ENCODE measurements at regions not wholly inside any gene's neighbourhood (a gene's known extent, or its start where the extent isn't known, plus 50 kb on each side); places are given as distances from the start of the nearest gene placed in this dataset.

DNA sequence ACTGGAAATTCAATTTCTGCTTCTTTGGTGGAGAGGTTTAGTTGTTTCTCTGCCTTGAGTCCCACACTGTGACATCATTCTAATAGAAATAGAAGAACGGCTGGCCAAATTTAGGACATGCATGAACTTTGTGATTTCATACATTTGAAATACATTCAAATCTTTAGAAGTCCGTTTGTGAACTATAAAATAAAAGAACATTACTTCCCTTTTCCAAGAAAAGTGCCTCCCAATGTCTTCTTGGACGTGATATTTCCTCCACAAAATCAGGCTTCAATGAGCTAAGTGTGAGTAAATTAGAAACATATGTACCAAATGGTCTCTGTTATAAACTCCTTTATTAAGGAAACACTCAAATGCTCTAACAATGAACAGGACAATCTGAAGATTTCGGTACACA, 314.5 kb upstream of the AKR1E2 start:
- no peak overlapping the region for H3K4me2 ChIP-seq (ENCODE audit: low read length)
- no peaks in the 10 kb centered on the region for H3K27me3 ChIP-seq (ENCODE audit: control insufficient read depth, low read length)
- no peaks in the 10 kb centered on the region for H3F3A ChIP-seq (ENCODE audit: control insufficient read depth, insufficient read depth)
- no peaks in the 10 kb centered on the region for H4K20me1 ChIP-seq (ENCODE audit: control insufficient read depth, insufficient read depth, low read depth, low read length)
- H3K9me3 ChIP-seq (ENCODE audit: control insufficient read depth, insufficient read depth, low read length): no peaks in the 10 kb centered on the region
- no peaks in the 10 kb centered on the region for H3K9me2 ChIP-seq (replicated peaks; ENCODE audit: control insufficient read depth, low read length)
- H3K4me1 ChIP-seq (ENCODE audit: control insufficient read depth, low read length): no peaks in the 10 kb centered on the region
- no peaks in the 10 kb centered on the region for H3K36me3 ChIP-seq (ENCODE audit: control insufficient read depth, low read length)
- H3K27ac ChIP-seq (ENCODE audit: low read depth, low read length): no peak overlapping the region
- no peaks in the 10 kb centered on the region for H3K79me2 ChIP-seq (ENCODE audit: control insufficient read depth, low read length)
- TF ChIP-seq EZH2phosphoT487 (IDR thresholded peaks at IDR 0.05; ENCODE audit: borderline replicate concordance, low read length): no peak
- TF ChIP-seq CTCF (IDR thresholded peaks at IDR 0.05; ENCODE audit: low read depth, low read length, poor library complexity, severe bottlenecking): no peak
- no peak overlapping the region for H3K4me3 ChIP-seq (ENCODE audit: low read length)

GRCh38 chr10:4509405-4509804, 316.6 kb upstream of the AKR1E2 start:
- Histone ChIP-seq H3K9me2 (replicated peaks; ENCODE audit: control insufficient read depth, low read length) (no peaks in the 10 kb centered on the region), H3F3A (ENCODE audit: control insufficient read depth, insufficient read depth) (no peaks in the 10 kb centered on the region), H4K20me1 (ENCODE audit: control insufficient read depth, insufficient read depth, low read depth, low read length) (no peaks in the 10 kb centered on the region), H3K36me3 (ENCODE audit: control insufficient read depth, low read length) (no peaks in the 10 kb centered on the region), H3K79me2 (ENCODE audit: control insufficient read depth, low read length) (no peaks in the 10 kb centered on the region), H3K4me1 (ENCODE audit: control insufficient read depth, low read length) (no peaks in the 10 kb centered on the region), H3K9me3 (ENCODE audit: control insufficient read depth, insufficient read depth, low read length) (no peaks in the 10 kb centered on the region), H3K4me3 (ENCODE audit: low read length) (no peak overlapping the region), H3K27me3 (ENCODE audit: control insufficient read depth, low read length) (no peaks in the 10 kb centered on the region), H3K27ac (ENCODE audit: low read depth, low read length) (no peak overlapping the region), H3K4me2 (ENCODE audit: low read length) (no peak overlapping the region)
- TF ChIP-seq EZH2phosphoT487 (IDR thresholded peaks at IDR 0.05; ENCODE audit: borderline replicate concordance, low read length): no peak
- TF ChIP-seq CTCF (IDR thresholded peaks at IDR 0.05; ENCODE audit: low read depth, low read length, poor library complexity, severe bottlenecking): no peak

DNA sequence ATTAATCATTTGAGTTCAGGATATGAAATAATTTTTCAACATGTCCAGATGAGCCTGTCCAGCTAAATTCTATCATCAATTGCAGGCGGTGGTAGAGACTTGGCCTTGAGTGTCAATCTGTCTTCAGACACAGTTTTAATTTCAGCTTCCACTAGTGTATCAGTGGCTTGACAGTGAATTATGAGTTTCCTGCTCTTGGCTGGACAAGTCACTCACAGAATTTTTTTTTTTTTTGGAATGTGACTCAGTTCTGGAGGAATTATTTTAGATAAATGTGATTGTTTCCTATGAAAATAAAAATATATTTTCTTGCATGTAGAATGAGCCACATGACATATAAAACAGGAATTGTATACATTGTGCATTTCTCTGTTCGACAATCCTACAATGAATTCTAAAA, 319.9 kb upstream of the AKR1E2 start:
- Histone ChIP-seq H3K9me3 (ENCODE audit: control insufficient read depth, insufficient read depth, low read length) (no peaks in the 10 kb centered on the region), H3F3A (ENCODE audit: control insufficient read depth, insufficient read depth) (no peaks in the 10 kb centered on the region), H3K79me2 (ENCODE audit: control insufficient read depth, low read length) (no peaks in the 10 kb centered on the region), H3K27ac (ENCODE audit: low read depth, low read length) (no peak overlapping the region), H3K27me3 (ENCODE audit: control insufficient read depth, low read length) (no peaks in the 10 kb centered on the region), H3K4me3 (ENCODE audit: low read length) (no peak overlapping the region), H3K36me3 (ENCODE audit: control insufficient read depth, low read length) (no peaks in the 10 kb centered on the region), H3K9me2 (replicated peaks; ENCODE audit: control insufficient read depth, low read length) (no peaks in the 10 kb centered on the region), H3K4me1 (ENCODE audit: control insufficient read depth, low read length) (no peaks in the 10 kb centered on the region), H4K20me1 (ENCODE audit: control insufficient read depth, insufficient read depth, low read depth, low read length) (no peaks in the 10 kb centered on the region), H3K4me2 (ENCODE audit: low read length) (no peak overlapping the region)
- TF ChIP-seq EZH2phosphoT487 (IDR thresholded peaks at IDR 0.05; ENCODE audit: borderline replicate concordance, low read length) (no peak), CTCF (IDR thresholded peaks at IDR 0.05; ENCODE audit: low read depth, low read length, poor library complexity, severe bottlenecking) (no peak)

DNA sequence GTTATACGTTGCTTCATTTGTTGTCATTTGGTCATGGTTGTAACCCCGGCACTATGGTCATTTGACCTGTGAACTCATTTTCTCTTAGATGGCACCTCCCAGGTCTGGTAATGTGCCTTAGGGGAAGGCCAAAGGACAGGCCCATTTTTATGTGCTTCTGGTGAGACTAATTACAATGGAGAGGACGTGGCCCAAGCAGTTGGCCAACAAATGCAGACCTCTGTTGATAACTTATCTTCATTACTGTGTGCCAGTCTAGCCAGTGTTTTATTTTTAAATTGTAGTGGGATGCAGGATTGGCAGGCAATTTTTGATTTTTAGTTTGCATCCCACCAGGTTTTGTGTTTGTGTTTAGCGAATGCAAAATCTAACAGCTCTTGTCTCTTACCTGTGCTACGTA, 321.5 kb upstream of the AKR1E2 start:
- Histone ChIP-seq H3K4me2 (ENCODE audit: low read length) (no peak overlapping the region), H3K27me3 (ENCODE audit: control insufficient read depth, low read length) (no peaks in the 10 kb centered on the region), H3F3A (ENCODE audit: control insufficient read depth, insufficient read depth) (no peaks in the 10 kb centered on the region), H3K79me2 (ENCODE audit: control insufficient read depth, low read length) (no peaks in the 10 kb centered on the region), H3K9me3 (ENCODE audit: control insufficient read depth, insufficient read depth, low read length) (no peaks in the 10 kb centered on the region), H3K9me2 (replicated peaks; ENCODE audit: control insufficient read depth, low read length) (no peaks in the 10 kb centered on the region), H3K4me1 (ENCODE audit: control insufficient read depth, low read length) (no peaks in the 10 kb centered on the region), H3K27ac (ENCODE audit: low read depth, low read length) (no peak overlapping the region), H4K20me1 (ENCODE audit: control insufficient read depth, insufficient read depth, low read depth, low read length) (no peaks in the 10 kb centered on the region), H3K4me3 (ENCODE audit: low read length) (no peak overlapping the region), H3K36me3 (ENCODE audit: control insufficient read depth, low read length) (no peaks in the 10 kb centered on the region)
- TF ChIP-seq EZH2phosphoT487 (IDR thresholded peaks at IDR 0.05; ENCODE audit: borderline replicate concordance, low read length) (no peak), CTCF (IDR thresholded peaks at IDR 0.05; ENCODE audit: low read depth, low read length, poor library complexity, severe bottlenecking) (no peak)
